ENCODE measurements at regions not wholly inside any gene's neighbourhood (a gene's known extent, or its start where the extent isn't known, plus 50 kb on each side); places are given as distances from the start of the nearest gene placed in this dataset.
A peak's percentile ranks its signal among the peaks of the same experiment; 100 is the strongest.

DNA sequence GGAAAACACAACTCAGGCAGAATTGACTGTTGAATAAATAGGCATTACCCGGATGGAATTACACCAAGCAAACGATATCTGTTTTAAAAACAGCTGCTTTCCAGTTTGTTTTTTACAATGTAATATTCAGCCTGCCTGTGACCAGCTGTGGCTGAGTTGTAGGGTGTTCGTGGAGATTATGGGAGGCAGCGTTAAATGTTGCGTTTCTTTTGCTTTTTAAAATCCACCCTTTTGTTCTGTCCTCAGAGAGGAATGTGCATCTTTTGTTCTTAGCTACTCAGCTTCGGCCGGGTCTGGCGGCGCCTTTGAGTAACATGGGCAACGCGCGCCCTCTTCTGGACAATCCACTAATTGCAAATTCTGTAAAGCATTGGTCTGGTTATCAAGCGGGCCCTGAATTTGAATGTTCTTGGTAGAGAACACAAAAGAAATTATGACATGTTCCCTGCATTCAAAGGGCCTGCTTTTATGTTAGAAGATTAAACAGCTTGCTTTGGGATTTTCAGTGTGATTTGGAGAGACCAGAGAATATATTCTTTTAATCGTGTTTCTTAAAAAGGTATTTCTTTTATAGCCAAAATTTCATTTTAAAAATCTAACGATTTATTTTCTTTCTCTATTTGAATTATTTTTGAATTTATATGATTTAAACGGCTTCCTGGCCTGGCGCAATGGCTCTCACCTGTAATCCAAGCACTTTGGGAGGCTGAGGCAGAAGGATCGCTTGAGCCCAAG, 76.3 kb upstream of the TRIM2 start:
- DNase-seq (ENCODE audit: insufficient read length, low spot score) (peak; percentile 70), FAIRE-seq (peak; percentile 36)

GRCh38 chr4:153131596-153131995, 72.6 kb upstream of the TRIM2 start:
- no peak for DNase-seq (ENCODE audit: insufficient read length, low spot score)
- FAIRE-seq, result no peak

DNA sequence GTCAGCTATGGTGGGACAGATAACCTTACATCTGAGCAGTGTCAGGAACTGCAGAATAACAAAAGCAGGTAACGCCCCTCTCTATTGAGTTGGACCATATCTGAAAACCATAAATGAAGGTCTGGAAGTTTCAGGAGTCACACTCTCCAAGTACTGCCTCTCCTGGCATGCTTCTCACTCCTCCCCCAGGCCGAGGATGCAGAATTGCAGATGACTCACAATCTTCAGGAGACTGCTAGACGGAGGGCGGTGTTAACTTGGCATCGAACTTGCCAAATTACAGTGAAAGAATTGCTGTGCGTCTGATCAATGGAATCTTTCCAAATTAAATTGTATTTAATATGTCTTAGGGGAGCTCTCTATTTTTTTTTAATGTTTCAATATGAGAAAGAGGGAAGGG, 67.1 kb upstream of the TRIM2 start:
- DNase-seq (ENCODE audit: insufficient read length, low spot score), result peak; percentile 76
- peak; percentile 69 for FAIRE-seq

DNA sequence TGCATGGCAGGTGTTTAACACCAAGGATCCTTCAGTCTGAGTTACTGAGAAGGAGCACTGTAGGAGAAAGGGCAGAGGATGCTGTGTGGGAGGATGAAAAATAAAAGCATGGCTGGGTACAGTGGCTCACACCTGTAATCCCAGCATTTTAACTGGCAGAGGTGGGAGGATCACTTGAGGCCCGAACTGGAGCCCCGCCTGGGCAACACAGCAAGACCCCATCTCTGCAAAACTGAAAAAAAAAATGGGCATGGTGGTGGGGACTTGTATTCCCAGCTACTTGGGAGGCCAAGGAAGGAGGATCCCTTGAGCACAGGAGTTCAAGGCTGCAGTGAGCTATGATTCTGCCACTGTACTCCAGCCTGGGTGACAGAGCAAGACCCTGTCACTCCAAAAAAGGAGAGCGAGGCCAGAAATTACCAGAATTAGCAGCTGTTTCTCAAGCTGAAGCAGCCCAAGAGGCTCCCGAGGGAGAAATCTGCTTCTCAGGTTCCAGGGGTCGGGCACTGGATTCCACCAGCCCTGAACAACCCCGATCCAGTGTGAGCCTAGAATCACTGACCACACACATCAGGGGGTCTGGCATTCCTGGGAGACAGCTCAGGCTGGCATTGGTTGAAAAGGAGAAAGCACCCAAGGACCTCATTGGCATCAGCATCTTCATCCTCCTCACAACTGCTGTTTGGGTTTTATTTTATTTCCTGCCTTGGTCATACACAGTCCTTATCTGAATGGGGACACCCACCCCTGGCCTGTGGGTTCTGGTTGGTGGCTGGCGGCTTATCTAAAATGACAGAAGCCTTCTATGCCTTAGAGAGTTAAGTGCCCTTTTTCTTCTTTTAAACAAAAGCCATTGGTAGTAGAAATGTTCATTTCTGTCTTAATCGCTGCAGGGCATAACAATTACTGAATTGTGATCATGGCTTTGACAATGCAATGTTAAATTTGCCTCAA, 66.3 kb upstream of the TRIM2 start:
- DNase-seq (ENCODE audit: insufficient read length, low spot score) (no peak), FAIRE-seq (no peak)

DNA sequence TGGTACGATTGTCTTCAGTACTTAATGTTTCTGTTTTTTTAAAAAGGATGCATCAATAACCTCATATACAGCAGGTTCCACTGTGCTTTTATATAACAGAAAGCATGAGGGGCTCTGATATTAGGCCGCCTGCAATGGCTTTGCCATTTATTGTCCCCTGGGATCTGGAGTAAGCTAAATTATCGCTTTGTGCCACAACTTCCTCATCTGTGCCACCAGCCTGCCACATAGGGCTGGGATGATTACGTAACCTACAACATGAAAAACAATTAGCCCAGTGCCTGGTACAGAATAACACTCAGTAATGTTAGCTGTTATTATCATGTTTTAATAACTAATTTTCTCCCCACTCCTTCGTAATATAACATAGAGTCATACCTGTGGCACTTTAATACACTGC, 65.5 kb upstream of the TRIM2 start:
- no peak for DNase-seq (ENCODE audit: insufficient read length, low spot score)

DNA sequence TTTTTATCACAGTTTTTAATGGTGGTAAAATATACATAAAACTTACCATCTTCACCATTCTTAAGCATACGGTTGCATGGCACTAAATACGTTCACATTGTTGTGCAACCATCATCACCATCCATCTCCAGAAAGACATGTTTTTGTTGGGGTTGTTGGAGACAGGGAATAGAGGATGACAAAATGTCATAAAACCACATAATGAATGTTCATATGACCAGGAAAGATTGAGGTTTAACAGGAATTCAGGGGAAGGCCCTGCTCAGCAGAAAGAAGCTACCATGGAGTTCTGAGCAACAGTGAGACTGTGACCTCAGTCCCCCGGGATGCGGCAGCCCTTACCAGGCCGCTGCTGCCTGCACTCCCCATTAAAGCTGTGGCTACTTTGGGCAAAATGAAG, 63.9 kb upstream of the TRIM2 start:
- no peak for DNase-seq (ENCODE audit: insufficient read length, low spot score)
- no peak for FAIRE-seq

More for the DNA sequence above, 65.5 kb upstream of the TRIM2 start:
- no peak for FAIRE-seq

- no peak for FAIRE-seq
- DNase-seq (ENCODE audit: insufficient read length, low spot score), result no peak
Observed at GRCh38 chr4:153141238-153141637, 63.0 kb upstream of the TRIM2 start.

DNA sequence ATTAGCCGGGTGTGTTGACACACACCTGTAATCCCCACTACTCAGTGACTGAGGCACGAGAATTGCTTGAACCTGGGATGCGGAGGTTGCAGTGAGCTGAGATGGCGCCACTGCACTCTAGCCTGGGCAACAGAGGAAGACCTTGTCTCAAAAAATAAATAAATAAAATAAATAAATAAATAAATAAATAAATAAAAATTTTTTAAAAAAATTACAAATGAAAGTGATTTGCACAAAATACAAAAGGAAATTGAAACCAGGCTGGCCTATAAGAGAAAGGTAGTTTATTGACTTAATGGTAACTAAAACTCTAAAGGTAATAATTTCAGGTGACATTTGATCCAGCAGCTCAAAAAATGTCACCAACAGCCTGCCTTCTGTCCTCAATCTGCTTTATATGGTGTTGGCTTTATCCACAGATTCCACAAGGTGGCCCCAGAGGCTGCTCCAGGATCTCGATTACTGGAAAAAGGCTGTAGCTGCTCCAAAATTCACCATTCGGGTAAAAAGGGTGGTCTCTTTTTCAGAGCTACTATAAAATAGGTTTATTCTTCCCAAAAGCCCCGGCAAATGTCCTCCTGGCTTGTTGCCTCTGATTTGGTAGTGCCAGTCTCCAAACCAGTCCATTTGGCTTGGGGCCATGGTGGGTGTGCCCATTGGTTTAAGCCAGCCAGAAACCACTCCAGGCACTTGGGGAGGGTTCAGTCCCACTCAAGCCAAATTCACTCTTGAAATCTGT, 61.4 kb upstream of the TRIM2 start:
- FAIRE-seq (peak; percentile 57), DNase-seq (ENCODE audit: insufficient read length, low spot score) (peak; percentile 81)

GRCh38 chr4:153143527-153144348, 60.5 kb upstream of the TRIM2 start:
- no peak for FAIRE-seq

GRCh38 chr4:153146031-153146430, 58.2 kb upstream of the TRIM2 start:
- no peak for FAIRE-seq
- no peak for DNase-seq (ENCODE audit: insufficient read length, low spot score)

More at GRCh38 chr4:153143527-153144348, 60.5 kb upstream of the TRIM2 start:
- peak; percentile 32 for DNase-seq (ENCODE audit: insufficient read length, low spot score)

DNA sequence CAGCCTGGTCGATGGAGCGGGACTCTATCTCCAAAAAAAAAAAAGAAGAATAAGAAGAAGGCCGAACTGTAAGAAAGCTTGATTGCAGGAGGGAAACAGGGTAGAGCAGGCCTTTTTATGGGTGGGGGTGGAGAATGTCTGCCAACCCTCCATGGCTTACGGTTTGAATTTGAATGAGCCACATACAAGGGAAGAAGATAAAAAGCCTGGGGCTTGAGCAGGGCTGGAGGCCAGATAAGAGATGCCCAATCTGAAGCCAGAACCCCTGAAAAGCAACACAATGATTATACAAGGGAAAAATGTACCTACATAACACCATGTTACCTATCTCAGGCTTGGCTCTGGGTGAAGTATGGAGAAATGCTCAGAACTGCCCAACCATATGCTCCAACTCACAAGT, 57.3 kb upstream of the TRIM2 start:
- DNase-seq (ENCODE audit: insufficient read length, low spot score), result no peak
- FAIRE-seq, result no peak

- FAIRE-seq (no peak), DNase-seq (ENCODE audit: insufficient read length, low spot score) (no peak)
Observed at GRCh38 chr4:153148791-153149190, 55.5 kb upstream of the TRIM2 start.

DNA sequence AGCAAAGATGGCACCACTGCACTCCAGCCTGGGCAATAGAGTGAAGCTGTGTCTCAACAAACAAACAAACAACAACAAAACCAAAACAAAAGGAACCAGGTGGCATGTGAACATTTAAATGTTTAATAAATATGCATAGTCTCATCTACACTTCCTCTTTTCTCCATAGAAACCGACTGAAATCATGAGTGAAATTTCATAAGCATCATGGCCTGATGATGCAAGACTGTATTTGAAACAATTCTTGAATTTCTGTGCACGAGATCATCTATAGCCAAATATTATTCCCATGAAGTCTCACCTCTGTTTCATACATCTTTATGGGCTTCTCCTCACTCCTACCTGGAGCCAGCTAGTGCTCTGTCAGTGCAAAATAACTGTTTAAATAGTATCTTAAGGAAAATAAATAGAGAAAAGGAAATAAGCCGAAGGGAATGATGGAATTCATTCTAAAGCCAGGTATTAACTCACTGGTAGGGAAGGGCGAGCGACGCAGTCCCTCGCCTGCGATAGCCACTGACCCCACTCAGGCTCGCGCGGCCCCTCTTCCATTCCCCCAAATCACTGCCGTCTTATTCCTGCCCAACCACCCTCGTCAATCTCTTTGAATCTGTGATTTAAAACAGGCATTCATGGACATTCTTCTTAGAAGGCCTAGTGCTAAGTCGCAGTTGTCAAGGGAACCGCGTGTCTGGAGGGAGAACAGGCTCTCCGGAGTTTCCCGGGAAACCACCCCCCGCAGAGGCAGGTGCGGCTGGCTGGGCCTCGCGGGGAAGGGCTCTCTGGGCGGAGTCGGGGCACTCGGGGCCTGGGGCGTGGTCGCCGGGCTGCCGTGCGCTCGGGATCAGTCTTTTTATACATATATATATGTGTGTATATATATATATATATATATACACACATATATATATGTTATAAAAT, 52.4 kb upstream of the TRIM2 start:
- no peak for DNase-seq (ENCODE audit: insufficient read length, low spot score)

DNA sequence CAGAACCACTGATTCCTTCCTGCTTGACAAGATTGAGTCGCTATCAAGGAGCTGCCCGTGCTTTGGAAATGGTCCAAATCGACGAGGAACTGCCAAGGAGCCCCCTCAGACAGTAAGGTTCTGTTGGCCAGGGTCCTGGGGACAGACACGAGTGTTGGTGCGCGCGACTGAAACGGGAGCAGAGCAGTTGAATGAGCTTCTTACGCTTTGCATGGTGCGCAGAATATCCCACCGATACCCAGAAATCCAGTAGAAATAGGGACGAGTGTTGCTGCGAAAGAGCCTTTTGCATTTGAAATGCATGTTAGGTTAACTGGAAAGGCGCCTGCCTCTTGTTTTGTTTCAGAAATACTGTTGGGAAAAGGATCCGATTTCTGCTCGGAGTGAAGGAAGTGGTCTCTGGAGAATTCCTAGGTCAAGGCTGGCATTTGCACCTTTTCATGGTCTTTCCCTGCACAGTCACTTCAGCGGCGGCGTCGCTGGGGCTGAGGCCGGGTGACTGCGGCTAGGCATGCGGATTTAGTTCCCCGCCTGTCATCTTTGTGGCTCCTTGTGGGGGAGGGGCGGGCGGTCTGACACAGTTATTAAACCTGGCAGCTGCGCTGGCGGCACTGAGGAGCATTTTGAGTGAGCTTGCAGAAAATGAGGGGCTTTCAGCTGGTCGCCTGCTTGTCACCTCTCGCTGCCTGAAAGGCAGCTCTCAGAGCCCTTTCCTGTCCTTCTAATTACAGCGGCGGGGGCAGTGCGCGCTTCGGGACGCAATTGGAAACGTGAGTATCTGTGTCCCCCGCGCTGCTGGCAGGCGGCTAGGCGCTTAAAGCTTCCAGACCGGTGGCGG, 51.5 kb upstream of the TRIM2 start:
- DNase-seq (ENCODE audit: insufficient read length, low spot score) (no peak), FAIRE-seq (no peak)

More for the DNA sequence above, 52.4 kb upstream of the TRIM2 start:
- FAIRE-seq, result no peak

- FAIRE-seq, result peak; percentile 20
- no peak for DNase-seq (ENCODE audit: insufficient read length, low spot score)
Observed at GRCh38 chr4:153153339-153153871, 50.8 kb upstream of the TRIM2 start.

GRCh38 chr4:153154007-153154975, 50.0 kb upstream of the TRIM2 start:
- DNase-seq (ENCODE audit: insufficient read length, low spot score) (peak; percentile 41), FAIRE-seq (no peak)
